Amygdala (tissue), 56 donors: ENCODE measurements at regions not wholly inside any gene's neighbourhood (a gene's known extent, or its start where the extent isn't known, plus 50 kb on each side); places are given as distances from the start of the nearest gene placed in this dataset.

ENCODE experiments used
- DNase-seq, 56 donors: peaks; one replicate each; lab custom pipeline; 2025; lab: John Stamatoyannopoulos, UW

DNA sequence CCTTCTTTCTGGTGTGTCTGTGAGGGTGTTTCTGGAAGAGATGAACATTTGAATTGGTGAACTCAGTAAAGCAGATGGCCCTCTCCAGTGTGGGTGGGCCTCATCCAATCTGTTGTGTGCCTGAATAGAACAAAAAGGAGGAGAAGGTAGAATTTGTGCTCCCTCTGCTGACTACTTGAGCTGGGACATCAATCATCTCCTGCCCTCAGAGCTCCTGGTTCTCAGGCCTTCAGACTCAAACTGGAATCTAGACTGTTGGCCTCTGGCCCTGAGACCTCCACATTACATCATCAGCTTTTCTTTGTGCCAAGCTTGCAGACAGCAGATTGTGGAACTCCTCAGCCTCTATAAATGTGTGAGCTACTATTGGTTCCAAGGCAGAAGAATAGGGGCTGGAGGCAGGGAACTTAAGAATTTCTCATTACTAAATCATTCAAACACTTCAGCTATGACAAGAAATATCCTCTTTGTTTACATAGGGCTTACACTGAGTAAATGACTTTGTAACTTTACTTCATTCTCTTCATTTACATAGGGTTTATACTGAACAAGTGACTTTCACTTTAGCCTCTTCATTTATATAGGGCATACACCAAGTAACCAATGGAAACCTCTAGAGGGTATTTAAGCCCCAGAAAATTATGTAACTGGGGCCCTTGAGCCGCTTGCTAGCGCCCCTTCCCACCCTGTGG lies 86.9 kb upstream of the NWD2 start:
- DNase-seq = peak in 20 of 56 donors; percentile 0 to 43 (median 10)

DNA sequence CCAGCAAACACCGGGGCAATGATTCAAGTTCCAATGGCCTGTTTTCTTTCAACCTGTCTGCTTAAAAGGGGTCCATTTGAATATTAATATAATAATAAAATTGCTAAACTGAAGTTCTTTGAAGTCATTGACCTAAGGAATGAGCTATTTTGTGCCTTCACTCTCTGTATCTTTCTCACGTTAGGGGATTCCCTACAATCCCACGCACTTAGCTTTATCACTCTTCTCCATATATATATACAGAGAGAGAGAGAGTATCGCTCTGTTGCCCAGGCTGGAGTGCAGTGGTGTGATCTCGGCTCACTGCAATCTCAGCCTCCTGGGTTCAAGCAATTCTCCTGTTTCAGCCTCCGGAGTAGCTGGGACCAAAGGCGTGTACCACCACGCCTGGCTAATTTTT lies 83.9 kb upstream of the NWD2 start:
- DNase-seq = no peak

DNA sequence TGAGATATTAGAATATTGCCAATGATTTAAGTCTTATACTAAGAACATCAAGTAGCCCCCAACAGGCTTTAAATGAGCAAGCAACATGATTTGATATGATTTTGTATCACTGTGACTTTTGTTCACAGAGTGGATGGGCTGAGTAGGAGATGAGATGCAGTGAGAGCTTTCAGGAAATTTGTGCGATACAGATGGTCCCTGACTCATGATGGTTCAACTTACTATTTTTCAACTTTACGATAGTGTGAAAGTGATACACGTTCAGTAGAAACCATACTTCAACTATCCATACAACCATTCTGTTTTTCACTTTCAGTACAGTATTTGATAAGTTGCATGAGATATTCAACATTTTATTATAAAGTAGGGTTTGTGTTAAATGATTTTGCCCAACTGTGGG lies 78.7 kb upstream of the NWD2 start:
- no peak for DNase-seq

DNA sequence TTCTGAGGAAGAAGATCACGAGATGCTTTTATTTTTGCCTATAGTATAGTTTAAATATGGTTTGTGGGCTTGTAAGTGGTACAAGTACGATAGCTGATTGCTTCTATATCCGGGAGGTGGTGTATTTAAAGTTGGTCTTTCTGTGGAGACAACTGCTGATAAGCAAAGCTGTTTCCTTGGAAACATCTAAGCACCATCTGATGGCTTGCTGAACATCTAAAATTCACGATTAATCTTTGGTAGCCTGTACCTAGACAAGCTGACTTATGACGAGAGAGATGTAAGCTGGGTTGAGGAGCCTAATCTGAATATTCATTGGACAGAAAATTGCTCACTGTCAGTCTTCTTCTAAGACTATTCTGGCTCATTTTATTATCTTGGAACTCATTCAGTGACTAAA lies 74.6 kb upstream of the NWD2 start:
- DNase-seq = no peak

DNA sequence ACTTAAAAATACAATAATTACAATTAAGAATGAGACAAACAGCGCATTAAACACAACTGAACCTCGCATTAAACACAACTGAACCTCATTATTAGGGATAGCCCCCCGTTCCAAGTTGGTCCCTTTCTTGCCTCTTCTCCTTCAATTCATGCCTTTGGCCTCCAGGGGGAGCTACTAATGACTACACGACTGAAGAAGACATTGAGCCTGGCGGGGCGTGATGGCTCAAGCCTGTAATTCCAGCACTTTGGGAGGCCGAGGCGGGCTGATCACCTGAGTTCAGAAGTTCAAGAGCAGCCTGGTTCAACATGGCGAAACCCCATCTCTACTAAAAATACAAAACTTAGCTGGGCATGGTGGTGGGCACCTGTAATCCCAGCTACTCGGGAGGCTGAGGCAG lies 56.4 kb upstream of the NWD2 start:
- DNase-seq = no peak
